SK-N-SH (cell line): ENCODE measurements at regions not wholly inside any gene's neighbourhood (a gene's known extent, or its start where the extent isn't known, plus 50 kb on each side); places are given as distances from the start of the nearest gene placed in this dataset.

Source experiments
- CTCF ChIA-PET: fragments of 300-600, 350-600 bp; formaldehyde crosslinking; extraction: SDS; loops from one replicate; lab custom pipeline; 2021; lab: Yijun Ruan, JAX
- POLR2A ChIA-PET: fragments of 350-600 bp; sonication (Branson Sonifier 250); formaldehyde crosslinking; extraction: SDS; loops from one replicate; lab custom pipeline; 2020; ENCODE audit warnings: antibody characterized with exemption, inconsistent platforms; lab: Yijun Ruan, JAX
- DNase-seq: peaks from one replicate; pipeline ENCODE4 v3.0.0; 2012
- H2AFZ ChIP-seq: fragments of 200-600 bp; sonication (generic); 2 replicates; pipeline ENCODE4 v1.8.1; 2016; ENCODE audit warnings: antibody characterized with exemption, mild to moderate bottlenecking, low read depth
- H3F3A ChIP-seq: fragments of 200-600 bp; sonication (generic); replicated peaks from 2 replicates; pipeline ENCODE3; 2016; ENCODE audit warnings: antibody characterized with exemption, mild to moderate bottlenecking; ENCODE audit not compliant: insufficient read depth
- H3K27ac ChIP-seq, 2 experiments: fragments of 200-500 bp in 1 of 2; fragments of 200-600 bp in 1 of 2; sonication (Bioruptor generic) in 1 of 2; sonication (generic), shearing (Covaris generic) in 1 of 2; 2 replicates each; pipeline versions ENCODE4 v1.5.1 to v1.6.1; 2014 to 2016; ENCODE audit warnings: low read depth in 2 of 2, inconsistent platforms in 1 of 2, low read length in 1 of 2, mild to moderate bottlenecking in 1 of 2, mixed read lengths in 1 of 2
- H3K27me3 ChIP-seq: fragments of 200-600 bp; sonication (generic), shearing (Covaris generic); 2 replicates; pipeline ENCODE4 v1.6.1; 2016; ENCODE audit warnings: mixed run types; ENCODE audit not compliant: insufficient read depth
- H3K36me3 ChIP-seq, 2 experiments: fragments of 200-500 bp in 1 of 2; fragments of 200-600 bp in 1 of 2; sonication (Bioruptor generic) in 1 of 2; sonication (generic) in 1 of 2; replicated peaks in 1 of 2; 2 replicates each; pipeline versions ENCODE3 to v1.5.1; 2014 to 2016; ENCODE audit warnings: low read length in 1 of 2, mild to moderate bottlenecking in 1 of 2; ENCODE audit not compliant: insufficient read depth in 2 of 2, control insufficient read depth in 1 of 2
- H3K4me1 ChIP-seq, 2 experiments: fragments of 200-500 bp in 1 of 2; fragments of 200-600 bp in 1 of 2; sonication (Bioruptor generic) in 1 of 2; sonication (generic), shearing (Covaris generic) in 1 of 2; 2 replicates each; pipeline versions ENCODE4 v1.5.1 to v1.6.1; 2014 to 2016; ENCODE audit warnings: low read depth in 1 of 2, low read length in 1 of 2, mixed run types in 1 of 2; ENCODE audit not compliant: insufficient read depth in 2 of 2, control insufficient read depth in 1 of 2
- H3K4me2 ChIP-seq: fragments of 200-600 bp; sonication (generic), shearing (Covaris generic); 2 replicates; pipeline ENCODE4 v1.6.1; 2017; ENCODE audit warnings: mixed run types
- H3K4me3 ChIP-seq, 2 experiments: fragments of 200-500 bp in 1 of 2; fragments of 200-600 bp in 1 of 2; sonication (Bioruptor generic) in 1 of 2; sonication (generic), shearing (Covaris generic) in 1 of 2; 2 replicates each; pipeline versions ENCODE4 v1.5.1 to v1.8.1; 2014 to 2016; ENCODE audit warnings: low read depth in 2 of 2, inconsistent platforms in 1 of 2, low read length in 1 of 2, mild to moderate bottlenecking in 1 of 2, mixed read lengths in 1 of 2, moderate library complexity in 1 of 2
- H3K79me2 ChIP-seq: fragments of 200-600 bp; sonication (generic); 2 replicates; pipeline ENCODE4 v1.8.1; 2017; ENCODE audit warnings: mild to moderate bottlenecking; ENCODE audit not compliant: insufficient read depth
- H3K9ac ChIP-seq: fragments of 200-600 bp; sonication (generic); 2 replicates; pipeline ENCODE4 v1.6.1; 2017; ENCODE audit warnings: mixed run types
- H3K9me2 ChIP-seq: fragments of 200-600 bp; sonication (generic); 2 replicates; pipeline ENCODE4 v1.6.1; 2017; ENCODE audit warnings: mixed run types
- H3K9me3 ChIP-seq: fragments of 200-600 bp; sonication (generic); 2 replicates; pipeline ENCODE4 v1.6.1; 2017; ENCODE audit warnings: mixed run types, mild to moderate bottlenecking, moderate library complexity
- H4K20me1 ChIP-seq: fragments of 200-600 bp; sonication (generic); 2 replicates; pipeline ENCODE4 v1.6.1; 2017; ENCODE audit warnings: mild to moderate bottlenecking, mixed run types; ENCODE audit not compliant: insufficient read depth
- CTCF ChIP-seq: fragments of 200-600 bp; sonication (generic); IDR thresholded peaks from 2 replicates; pipeline ENCODE4 v1.6.1; 2017; ENCODE audit warnings: antibody characterized with exemption, mild to moderate bottlenecking, moderate library complexity
- EP300 ChIP-seq, 2 experiments: IDR thresholded peaks; 2 replicates each; pipeline versions ENCODE4 v1.4.0 to v1.6.1; 2012; ENCODE audit warnings: borderline replicate concordance in 1 of 2, low read depth in 1 of 2, low read length in 1 of 2
- FOSL2 ChIP-seq: IDR thresholded peaks from 2 replicates; pipeline ENCODE4 v1.4.0; 2012; ENCODE audit warnings: low read depth, mild to moderate bottlenecking, moderate library complexity, borderline replicate concordance
- FOXM1 ChIP-seq: IDR thresholded peaks from 2 replicates; pipeline ENCODE4 v1.4.0; 2012; ENCODE audit warnings: low read depth, mild to moderate bottlenecking
- GABPA ChIP-seq: IDR thresholded peaks from 2 replicates; pipeline ENCODE4 v1.4.0; 2012; ENCODE audit warnings: low read depth, mild to moderate bottlenecking
- GATA2 ChIP-seq: sonication (generic); formaldehyde crosslinking; IDR thresholded peaks from 2 replicates; pipeline ENCODE4 v1.5.0; 2020; ENCODE audit warnings: mild to moderate bottlenecking, missing genetic modification reagents
- IRF3 ChIP-seq: fragments of 150-350 bp; IDR thresholded peaks from 2 replicates; pipeline ENCODE4 v1.6.1; 2016; ENCODE audit warnings: mild to moderate bottlenecking, low read depth, low read length
- JUND ChIP-seq: IDR thresholded peaks from 2 replicates; pipeline ENCODE4 v1.4.0; 2012
- MAX ChIP-seq: IDR thresholded peaks from 2 replicates; pipeline ENCODE4 v1.4.0; 2012; ENCODE audit warnings: low read depth
- MXI1 ChIP-seq: IDR thresholded peaks from 2 replicates; pipeline ENCODE4 v1.6.1; 2012; ENCODE audit warnings: mild to moderate bottlenecking, low read depth, low read length, improper control_type of control experiment
- NFIC ChIP-seq: IDR thresholded peaks from 2 replicates; pipeline ENCODE4 v1.4.0; 2012; ENCODE audit warnings: borderline replicate concordance
- RAD21 ChIP-seq: IDR thresholded peaks from 2 replicates; pipeline ENCODE4 v1.6.1; 2012; ENCODE audit warnings: mild to moderate bottlenecking, low read length
- SMC3 ChIP-seq: IDR thresholded peaks from 2 replicates; pipeline ENCODE4 v1.6.1; 2012; ENCODE audit warnings: low read depth, low read length, improper control_type of control experiment
- TEAD4 ChIP-seq: IDR thresholded peaks from 2 replicates; pipeline ENCODE4 v1.4.0; 2012; ENCODE audit warnings: mild to moderate bottlenecking, borderline replicate concordance; ENCODE audit not compliant: insufficient read depth
- ZBTB33 ChIP-seq: IDR thresholded peaks from 2 replicates; pipeline ENCODE4 v1.4.0; 2012; ENCODE audit warnings: low read depth, borderline replicate concordance
- WGBS: methylation state at CpG from one replicate; pipeline ENCODE4 v1.1.6; 2017; ENCODE audit warnings: low lambda C conversion rate; 5-methylcytosine and 5-hydroxymethylcytosine counted together
- TF ChIP-seq, protein P1 (sequence below): IDR thresholded peaks from 2 replicates; pipeline ENCODE4; 2012
- TF ChIP-seq, protein P2 (sequence below): fragments of 150-350 bp; IDR thresholded peaks from 2 replicates; pipeline ENCODE4 v1.6.1; 2017; ENCODE audit warnings: antibody characterized with exemption, low read length, low read depth, borderline replicate concordance
- TF ChIP-seq, protein P3 (sequence below): IDR thresholded peaks from 2 replicates; pipeline ENCODE4 v1.4.0; 2012; ENCODE audit warnings: low read depth, borderline replicate concordance

DNA sequence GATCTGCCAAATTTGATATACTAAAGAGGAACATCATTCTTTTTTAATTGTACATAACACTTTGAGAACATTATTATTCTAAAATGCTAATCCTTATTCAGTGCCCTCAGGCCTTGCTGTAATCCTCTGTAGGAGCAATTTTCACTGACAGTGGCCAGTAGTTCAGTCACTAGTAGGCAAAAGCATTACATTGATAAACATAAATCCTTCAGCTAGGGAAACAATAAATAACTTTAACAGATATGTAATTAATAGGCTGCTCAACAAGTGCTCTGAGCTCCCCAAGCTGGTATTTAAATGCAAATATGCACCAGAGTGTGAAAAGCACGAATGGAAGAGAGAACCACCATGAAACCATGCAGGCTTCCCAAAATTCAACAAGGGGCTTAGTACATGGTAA, 77.7 kb upstream of the FAM47C start:
- Histone ChIP-seq H3K4me3 (no peak overlapping the region), H3K79me2 (no peaks in the 10 kb centered on the region), H3K27me3 (no peaks in the 10 kb centered on the region), H3K9me3 (no peaks in the 10 kb centered on the region; the same call in 1 of the 2 replicates), H3K9ac (no peak overlapping the region)
- POLR2A ChIA-PET: no interaction called here
- no peak for TF ChIP-seq IRF3
- no peak for TF ChIP-seq JUND
- no peak for TF ChIP-seq GABPA
- TF ChIP-seq, protein P1, sequence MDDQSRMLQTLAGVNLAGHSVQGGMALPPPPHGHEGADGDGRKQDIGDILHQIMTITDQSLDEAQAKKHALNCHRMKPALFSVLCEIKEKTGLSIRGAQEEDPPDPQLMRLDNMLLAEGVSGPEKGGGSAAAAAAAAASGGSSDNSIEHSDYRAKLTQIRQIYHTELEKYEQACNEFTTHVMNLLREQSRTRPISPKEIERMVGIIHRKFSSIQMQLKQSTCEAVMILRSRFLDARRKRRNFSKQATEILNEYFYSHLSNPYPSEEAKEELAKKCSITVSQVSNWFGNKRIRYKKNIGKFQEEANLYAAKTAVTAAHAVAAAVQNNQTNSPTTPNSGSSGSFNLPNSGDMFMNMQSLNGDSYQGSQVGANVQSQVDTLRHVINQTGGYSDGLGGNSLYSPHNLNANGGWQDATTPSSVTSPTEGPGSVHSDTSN: no peak
- no peak for TF ChIP-seq SMC3
- TF ChIP-seq NFIC: no peak
- TF ChIP-seq MXI1: no peak
- TF ChIP-seq MAX: no peak
- no peak for TF ChIP-seq FOXM1
- TF ChIP-seq TEAD4: no peak
- TF ChIP-seq, protein P2, sequence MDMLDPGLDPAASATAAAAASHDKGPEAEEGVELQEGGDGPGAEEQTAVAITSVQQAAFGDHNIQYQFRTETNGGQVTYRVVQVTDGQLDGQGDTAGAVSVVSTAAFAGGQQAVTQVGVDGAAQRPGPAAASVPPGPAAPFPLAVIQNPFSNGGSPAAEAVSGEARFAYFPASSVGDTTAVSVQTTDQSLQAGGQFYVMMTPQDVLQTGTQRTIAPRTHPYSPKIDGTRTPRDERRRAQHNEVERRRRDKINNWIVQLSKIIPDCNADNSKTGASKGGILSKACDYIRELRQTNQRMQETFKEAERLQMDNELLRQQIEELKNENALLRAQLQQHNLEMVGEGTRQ: no peak
- TF ChIP-seq FOSL2: no peak
- TF ChIP-seq, all 33 proteins: peak for 0
- H3K27ac ChIP-seq: no peak overlapping the region
- DNase-seq: no peak
- H3K9me2 ChIP-seq: no peaks in the 10 kb centered on the region
- WGBS: 0% methylated on average over 1 of the region's 1 CpG
- H3K4me1 ChIP-seq: no peaks in the 10 kb centered on the region
- no peak overlapping the region for H3K4me2 ChIP-seq
- no peak overlapping the region for H2AFZ ChIP-seq
- no peaks in the 10 kb centered on the region for H3K36me3 ChIP-seq
- H3F3A ChIP-seq: no peaks in the 10 kb centered on the region
- H4K20me1 ChIP-seq: no peaks in the 10 kb centered on the region
- CTCF ChIA-PET: no interaction called here

GRCh38 chrX:36947214-36947613, 61.0 kb upstream of the FAM47C start:
- Histone ChIP-seq H4K20me1 (no peaks in the 10 kb centered on the region), H3K4me3 (no peak overlapping the region), H2AFZ (no peak overlapping the region), H3K4me2 (no peak overlapping the region), H3K9me3 (no peaks in the 10 kb centered on the region), H3K9ac (no peak overlapping the region), H3K27ac (no peak overlapping the region), H3F3A (no peaks in the 10 kb centered on the region), H3K9me2 (no peaks in the 10 kb centered on the region), H3K27me3 (no peaks in the 10 kb centered on the region), H3K79me2 (no peaks in the 10 kb centered on the region), H3K4me1 (no peaks in the 10 kb centered on the region), H3K36me3 (no peaks in the 10 kb centered on the region)
- WGBS: 4% methylated on average over 5 of the region's 5 CpGs
- ChIA-PET CTCF (no interaction called here), POLR2A (no interaction called here)
- no peak for DNase-seq
- TF ChIP-seq ZBTB33: no peak
- no peak for TF ChIP-seq NFIC
- TF ChIP-seq JUND: no peak
- TF ChIP-seq CTCF: no peak
- TF ChIP-seq, protein P3, sequence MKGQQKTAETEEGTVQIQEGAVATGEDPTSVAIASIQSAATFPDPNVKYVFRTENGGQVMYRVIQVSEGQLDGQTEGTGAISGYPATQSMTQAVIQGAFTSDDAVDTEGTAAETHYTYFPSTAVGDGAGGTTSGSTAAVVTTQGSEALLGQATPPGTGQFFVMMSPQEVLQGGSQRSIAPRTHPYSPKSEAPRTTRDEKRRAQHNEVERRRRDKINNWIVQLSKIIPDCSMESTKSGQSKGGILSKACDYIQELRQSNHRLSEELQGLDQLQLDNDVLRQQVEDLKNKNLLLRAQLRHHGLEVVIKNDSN: no peak
- TF ChIP-seq, protein P1: no peak
- TF ChIP-seq EP300 (IDR thresholded peaks at IDR 0.05; ENCODE audit: borderline replicate concordance in 1 of 2, low read depth in 1 of 2, low read length in 1 of 2): no peak
- TF ChIP-seq GATA2 (CRISPR knock-in tag): no peak
- no peak for TF ChIP-seq RAD21
- no peak for TF ChIP-seq MXI1
